ENCODE measurements at regions not wholly inside any gene's neighbourhood (a gene's known extent, or its start where the extent isn't known, plus 50 kb on each side); places are given as distances from the start of the nearest gene placed in this dataset.

DNA sequence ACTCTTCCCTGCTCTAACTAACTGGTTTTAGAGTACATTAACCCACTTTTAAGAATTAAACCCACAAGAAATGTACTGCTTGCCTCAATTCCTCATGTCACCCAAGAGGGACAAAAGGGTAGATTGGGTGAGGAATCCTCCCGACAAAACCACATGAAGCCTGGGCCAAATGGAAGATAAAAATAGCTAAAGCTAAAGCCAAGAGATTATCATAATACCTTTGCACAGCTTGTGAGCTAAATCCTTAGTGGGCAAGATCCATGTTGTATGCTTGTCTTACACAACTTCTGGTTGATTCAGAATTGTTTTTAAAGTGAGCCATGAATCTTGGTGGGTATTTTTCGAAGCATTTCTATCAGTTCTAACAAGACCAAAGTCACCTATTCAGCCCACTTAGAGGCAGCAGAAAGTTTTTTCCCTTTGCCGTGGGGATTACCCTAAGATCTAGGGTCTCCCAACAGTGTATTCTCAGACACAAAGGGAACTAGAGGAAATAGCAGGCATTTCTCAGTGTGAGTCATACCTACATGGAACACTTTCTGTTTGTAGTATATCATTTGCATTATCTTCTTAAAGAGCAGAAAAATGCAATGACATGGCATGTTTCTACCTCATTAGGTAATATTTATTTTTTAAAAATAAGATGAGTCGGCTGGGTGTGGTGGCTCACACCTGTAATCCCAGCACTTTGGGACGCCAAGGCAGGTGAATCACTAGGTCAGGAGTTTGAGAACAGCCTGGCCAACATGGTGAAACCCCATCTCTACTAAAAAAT is 616.6 kb downstream of the KCNH5 start:
- 83 to 88% methylated on average over 5 of the region's 5 CpGs for WGBS, 2 donors

DNA sequence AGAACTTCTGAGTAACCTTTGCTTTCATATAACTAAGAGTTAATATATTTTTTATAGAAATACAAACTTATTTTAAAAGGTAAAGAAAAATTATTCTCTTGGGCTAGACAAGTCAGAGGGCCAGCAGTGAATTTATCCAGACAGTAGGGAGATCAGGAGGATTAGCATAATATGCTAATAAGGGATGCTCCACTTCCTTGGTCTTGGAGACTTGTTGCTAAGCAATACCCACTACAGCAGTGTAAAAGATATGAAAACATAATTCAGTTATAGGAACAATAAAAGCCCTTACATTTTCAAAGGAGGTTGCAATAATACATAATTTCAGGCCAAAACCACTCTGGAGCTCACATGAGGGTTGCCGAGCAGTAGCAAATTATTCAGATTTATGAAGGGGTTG is 615.6 kb downstream of the KCNH5 start:
- no peaks in the 10 kb centered on the region for H3K4me1 ChIP-seq
- no peak for DNase-seq (ENCODE audit: low spot score in 2 of 2)
- no peak overlapping the region for H3K4me3 ChIP-seq
- H3K27ac ChIP-seq = no peak overlapping the region
- H3K9me3 ChIP-seq = peaks cover 0 to 15% (median 0%) of the 10 kb centered on the region in 4 donors
- no peak for TF ChIP-seq POLR2A (IDR thresholded peaks at IDR 0.05)
- TF ChIP-seq, protein P1, sequence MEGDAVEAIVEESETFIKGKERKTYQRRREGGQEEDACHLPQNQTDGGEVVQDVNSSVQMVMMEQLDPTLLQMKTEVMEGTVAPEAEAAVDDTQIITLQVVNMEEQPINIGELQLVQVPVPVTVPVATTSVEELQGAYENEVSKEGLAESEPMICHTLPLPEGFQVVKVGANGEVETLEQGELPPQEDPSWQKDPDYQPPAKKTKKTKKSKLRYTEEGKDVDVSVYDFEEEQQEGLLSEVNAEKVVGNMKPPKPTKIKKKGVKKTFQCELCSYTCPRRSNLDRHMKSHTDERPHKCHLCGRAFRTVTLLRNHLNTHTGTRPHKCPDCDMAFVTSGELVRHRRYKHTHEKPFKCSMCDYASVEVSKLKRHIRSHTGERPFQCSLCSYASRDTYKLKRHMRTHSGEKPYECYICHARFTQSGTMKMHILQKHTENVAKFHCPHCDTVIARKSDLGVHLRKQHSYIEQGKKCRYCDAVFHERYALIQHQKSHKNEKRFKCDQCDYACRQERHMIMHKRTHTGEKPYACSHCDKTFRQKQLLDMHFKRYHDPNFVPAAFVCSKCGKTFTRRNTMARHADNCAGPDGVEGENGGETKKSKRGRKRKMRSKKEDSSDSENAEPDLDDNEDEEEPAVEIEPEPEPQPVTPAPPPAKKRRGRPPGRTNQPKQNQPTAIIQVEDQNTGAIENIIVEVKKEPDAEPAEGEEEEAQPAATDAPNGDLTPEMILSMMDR (IDR thresholded peaks at IDR 0.05) = no peak
- no peak for TF ChIP-seq EP300 (IDR thresholded peaks at IDR 0.05)
- 83 to 91% methylated on average over 1 of the region's 1 CpG for WGBS, 2 donors
- H3K36me3 ChIP-seq = no peaks in the 10 kb centered on the region
- H3K27me3 ChIP-seq = no peaks in the 10 kb centered on the region

More for the DNA sequence above, 616.6 kb downstream of the KCNH5 start:
- Histone ChIP-seq H3K9me3 (peaks cover 0 to 13% (median 0%) of the 10 kb centered on the region in 4 donors), H3K36me3 (no peaks in the 10 kb centered on the region), H3K27ac (no peak overlapping the region), H3K27me3 (no peaks in the 10 kb centered on the region), H3K4me3 (no peak overlapping the region), H3K4me1 (no peaks in the 10 kb centered on the region)
- TF ChIP-seq, protein P1 (IDR thresholded peaks at IDR 0.05) = no peak
- TF ChIP-seq EP300 (IDR thresholded peaks at IDR 0.05) (no peak), POLR2A (IDR thresholded peaks at IDR 0.05) (no peak)
- DNase-seq (ENCODE audit: low spot score in 2 of 2) = no peak

DNA sequence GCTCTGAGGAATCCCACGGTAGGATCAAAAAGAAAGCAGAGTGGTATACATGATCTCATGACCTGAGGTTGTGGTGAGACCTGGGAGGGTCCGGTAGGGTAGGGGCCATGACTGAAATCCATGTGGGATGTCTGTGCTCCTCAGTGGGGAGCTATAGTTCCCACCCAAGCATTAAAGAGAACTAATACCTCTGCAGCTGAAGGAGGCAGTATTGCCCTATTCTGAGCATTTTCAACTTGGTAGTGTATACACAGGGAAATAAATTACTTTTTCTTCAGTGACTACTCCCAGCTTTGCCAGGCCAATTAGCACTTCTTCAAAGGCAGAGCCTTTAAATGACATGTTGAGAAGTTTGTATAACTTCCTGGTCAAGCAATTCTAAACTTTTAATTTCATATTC is 613.8 kb downstream of the KCNH5 start:
- no peak for TF ChIP-seq EP300 (IDR thresholded peaks at IDR 0.05)
- DNase-seq (ENCODE audit: low spot score in 2 of 2) = no peak
- Histone ChIP-seq H3K4me3 (no peak overlapping the region), H3K27me3 (no peaks in the 10 kb centered on the region), H3K36me3 (no peaks in the 10 kb centered on the region), H3K4me1 (no peaks in the 10 kb centered on the region), H3K9me3 (peaks cover 0 to 18% (median 0%) of the 10 kb centered on the region in 4 donors), H3K27ac (no peak overlapping the region)
- WGBS, 2 donors = 52 to 68% methylated on average over 2 of the region's 2 CpGs

DNA sequence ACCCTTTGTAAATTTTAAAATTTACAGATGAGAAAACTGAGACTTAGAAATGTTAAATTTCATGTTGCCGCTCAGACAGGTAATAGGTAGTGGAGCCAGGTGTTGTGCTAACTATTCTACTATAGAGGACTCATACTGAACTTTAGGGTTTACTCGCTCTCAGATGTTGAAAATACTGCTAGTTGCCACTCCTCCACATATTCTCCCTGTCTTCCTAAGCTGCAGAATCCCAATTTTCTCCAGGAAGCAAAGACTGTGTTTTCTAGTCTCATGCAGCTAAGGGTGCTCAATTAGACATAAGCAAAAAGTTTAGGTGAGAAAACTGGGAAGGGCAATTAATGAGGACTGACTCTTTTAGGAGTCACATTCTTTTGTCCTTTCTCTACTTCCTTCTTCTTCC is 612.3 kb downstream of the KCNH5 start:
- no peak for DNase-seq (ENCODE audit: low spot score in 2 of 2)
- peaks cover 0 to 18% (median 0%) of the 10 kb centered on the region in 4 donors for H3K9me3 ChIP-seq
- no peaks in the 10 kb centered on the region for H3K36me3 ChIP-seq
- WGBS, 2 donors = 91 to 94% methylated on average over 2 of the region's 2 CpGs
- no peak overlapping the region for H3K27ac ChIP-seq
- H3K27me3 ChIP-seq = no peaks in the 10 kb centered on the region
- no peak overlapping the region for H3K4me3 ChIP-seq
- no peaks in the 10 kb centered on the region for H3K4me1 ChIP-seq
- TF ChIP-seq, protein P1 (IDR thresholded peaks at IDR 0.05) = no peak
- TF ChIP-seq EP300 (IDR thresholded peaks at IDR 0.05) (no peak), POLR2A (IDR thresholded peaks at IDR 0.05) (no peak)

DNA sequence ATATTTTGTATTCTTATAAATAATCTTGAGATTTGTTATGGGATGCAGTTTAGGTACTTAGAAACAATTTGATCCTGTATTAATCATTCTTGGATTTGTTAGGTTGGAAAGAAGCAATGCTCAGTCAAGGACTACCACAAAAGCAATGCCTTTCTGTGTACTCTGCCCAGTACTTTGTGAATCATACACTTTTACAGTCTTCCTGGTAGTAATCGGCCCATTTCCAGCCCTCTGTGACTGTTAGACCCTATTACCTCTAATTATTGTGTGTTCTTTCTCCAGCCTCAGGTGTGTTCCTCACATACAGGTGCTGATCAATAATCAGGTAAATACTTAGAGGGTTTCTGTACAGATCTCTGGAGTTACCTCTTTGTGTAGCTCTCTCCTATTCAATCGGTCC is 609.0 kb downstream of the KCNH5 start:
- Histone ChIP-seq H3K27me3 (no peaks in the 10 kb centered on the region), H3K36me3 (no peaks in the 10 kb centered on the region), H3K9me3 (peaks cover 0 to 41% (median 5%) of the 10 kb centered on the region in 4 donors), H3K4me3 (no peak overlapping the region), H3K27ac (no peak overlapping the region), H3K4me1 (no peaks in the 10 kb centered on the region)
- 46 to 69% methylated on average over 2 of the region's 2 CpGs for WGBS, 2 donors
- TF ChIP-seq, protein P1 (IDR thresholded peaks at IDR 0.05) = no peak
- no peak for TF ChIP-seq EP300 (IDR thresholded peaks at IDR 0.05)
- TF ChIP-seq POLR2A (IDR thresholded peaks at IDR 0.05) = no peak
- no peak for DNase-seq (ENCODE audit: low spot score in 2 of 2)
